NCI-H524 treated with DMSO at 0.1 percent for 48 hours (cell line): ENCODE measurements at regions not wholly inside any gene's neighbourhood (a gene's known extent, or its start where the extent isn't known, plus 50 kb on each side); places are given as distances from the start of the nearest gene placed in this dataset.
"Not testable (repeated sequence)": the region's sequence is repeated elsewhere in the genome, so short reads cannot be mapped to it uniquely, and the experiment has no call there.

Source experiments
- DNase-seq: peaks from one replicate; lab custom pipeline; 2025; lab: John Stamatoyannopoulos, UW

DNA sequence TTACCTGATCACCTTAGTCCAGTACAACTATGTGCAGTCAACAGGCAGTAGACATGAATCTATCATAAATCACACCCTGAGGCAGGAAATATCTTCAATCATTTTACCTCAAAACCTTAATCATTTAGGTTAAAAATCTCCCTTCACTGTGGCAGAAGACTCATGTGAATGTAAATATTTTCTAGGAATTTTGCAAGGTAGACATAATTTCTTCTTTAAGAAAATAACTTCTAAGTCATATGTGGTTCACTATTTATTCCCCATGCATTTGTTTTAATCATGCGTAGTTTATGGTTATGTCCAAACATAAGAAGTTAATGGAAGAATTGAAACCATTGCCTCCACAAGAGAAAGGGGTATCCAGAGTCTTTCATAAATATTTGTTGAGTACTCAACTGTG is 97.0 kb downstream of the HMHB1 start:
- no peak for DNase-seq

- no peak for DNase-seq
Measured at GRCh38 chr5:143913008-143913752, 101.2 kb downstream of the HMHB1 start.

- no peak for DNase-seq
Measured at GRCh38 chr5:143914756-143915155, 102.8 kb downstream of the HMHB1 start.

GRCh38 chr5:143916451-143916850 is 104.5 kb downstream of the HMHB1 start:
- no peak for DNase-seq

DNA sequence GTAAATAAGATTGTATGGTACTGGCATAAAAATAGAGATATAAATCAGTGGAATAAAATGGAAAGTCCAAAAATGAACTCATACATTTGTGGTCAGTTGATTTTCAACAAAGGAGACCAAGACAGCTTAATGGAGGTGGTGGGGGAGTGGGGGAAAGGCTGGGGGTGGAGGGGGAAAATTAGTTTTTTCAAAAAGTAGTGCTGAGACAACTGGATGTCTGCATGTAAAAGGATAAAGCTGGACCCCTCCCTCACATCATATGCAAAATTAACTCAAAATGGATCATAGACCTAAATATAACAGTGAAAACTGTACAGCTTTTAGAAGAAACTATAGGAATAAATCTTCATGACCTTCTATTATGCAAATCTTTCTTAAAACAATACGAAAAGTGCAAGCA is 107.0 kb downstream of the HMHB1 start:
- no peak for DNase-seq

- DNase-seq = no peak
Measured at GRCh38 chr5:143920772-143921171, 108.8 kb downstream of the HMHB1 start.

DNA sequence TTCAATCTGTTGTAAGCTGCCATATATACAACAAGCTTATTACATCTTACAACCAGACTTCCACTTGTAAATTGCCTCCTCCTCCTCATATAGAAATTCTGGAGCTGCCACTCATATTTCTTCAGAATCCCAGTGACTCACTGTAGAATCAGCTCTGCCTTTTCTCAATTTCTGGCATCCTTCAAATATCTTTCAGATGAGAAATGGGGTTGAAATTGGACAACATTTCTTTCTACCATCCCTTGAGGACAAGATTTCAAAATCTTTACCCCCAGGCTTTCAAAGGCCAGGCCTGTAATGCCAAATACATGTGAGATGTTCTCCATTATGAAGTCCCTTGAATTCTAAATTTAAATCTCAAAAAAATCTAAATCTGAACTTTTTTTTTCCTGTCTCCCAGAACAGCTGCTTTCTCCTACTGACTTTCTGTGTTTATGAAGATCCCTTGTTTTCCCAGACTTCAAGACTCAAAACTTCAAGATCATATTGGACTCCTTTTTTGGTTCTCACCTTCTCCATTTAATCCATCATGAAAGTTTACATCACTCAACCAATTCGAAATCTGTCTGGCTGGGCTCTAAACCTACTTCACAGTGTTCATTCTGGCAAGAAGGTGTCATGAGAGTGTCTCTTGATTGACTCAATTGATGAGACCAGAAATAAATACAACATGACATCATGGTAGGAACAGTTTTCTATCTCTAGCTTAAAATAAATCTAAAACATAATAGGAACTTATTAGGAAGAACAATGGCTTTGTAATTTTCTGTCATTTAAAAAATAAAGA is 109.8 kb downstream of the HMHB1 start:
- no peak for DNase-seq

GRCh38 chr5:143922718-143923117 is 110.8 kb downstream of the HMHB1 start:
- no peak for DNase-seq

DNA sequence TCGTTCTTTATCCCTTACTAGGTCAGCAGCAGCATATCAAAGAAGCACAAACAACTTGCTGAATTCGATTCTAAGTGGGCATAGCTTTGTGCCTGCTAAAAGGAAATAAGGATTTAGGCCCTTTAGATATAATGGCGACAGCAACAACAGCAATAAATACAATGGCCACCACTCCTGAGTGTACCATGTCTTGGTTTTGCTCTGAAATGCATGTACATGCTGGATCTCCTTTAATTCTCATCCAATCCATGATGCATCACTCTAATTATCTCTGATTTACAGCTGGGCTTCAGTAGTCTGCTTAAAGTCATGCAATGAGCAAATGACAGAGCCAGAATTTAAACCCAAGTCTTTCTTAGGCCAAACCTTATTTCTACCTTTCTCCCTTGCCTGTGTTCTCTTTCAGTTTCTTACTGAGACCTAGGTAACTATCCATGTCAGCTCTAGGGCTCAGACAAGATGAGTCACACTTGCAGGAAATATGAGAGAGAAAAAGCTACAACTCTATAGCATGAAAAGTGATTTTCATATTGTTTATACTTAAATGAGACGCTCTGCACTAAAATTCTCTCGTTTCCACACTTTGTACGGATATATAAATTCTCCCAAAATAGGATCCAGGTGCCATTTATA is 111.8 kb downstream of the HMHB1 start:
- DNase-seq = no peak

GRCh38 chr5:143924311-143924978 is 112.5 kb downstream of the HMHB1 start:
- DNase-seq = no peak

- DNase-seq = not testable (repeated sequence)
Measured at GRCh38 chr5:143924979-143925325, 113.0 kb downstream of the HMHB1 start.

DNA sequence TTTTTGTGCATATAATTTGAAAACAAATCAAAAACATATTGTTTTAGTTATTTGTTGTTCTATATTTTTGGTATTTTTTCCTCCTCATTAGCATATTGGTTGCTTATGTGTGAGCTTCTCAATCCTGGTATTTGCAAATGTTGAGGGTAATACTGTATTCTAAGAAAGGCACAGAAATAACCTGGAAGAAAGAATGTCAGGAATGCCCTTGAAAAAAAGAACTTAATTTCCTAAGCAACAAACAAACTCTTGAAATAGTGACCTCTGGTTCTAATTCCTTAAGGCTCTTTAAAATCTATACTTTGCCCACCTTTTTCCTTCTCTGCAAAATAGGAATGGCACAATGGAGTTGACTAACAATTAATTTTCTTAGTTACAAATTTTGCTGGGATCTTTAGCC is 117.5 kb downstream of the HMHB1 start:
- DNase-seq = no peak

- no peak for DNase-seq
Measured at GRCh38 chr5:143930561-143930960, 118.6 kb downstream of the HMHB1 start.

GRCh38 chr5:143931476-143931875 is 119.5 kb downstream of the HMHB1 start:
- no peak for DNase-seq

- DNase-seq = no peak
Measured at GRCh38 chr5:143931986-143932385, 120.0 kb downstream of the HMHB1 start.

DNA sequence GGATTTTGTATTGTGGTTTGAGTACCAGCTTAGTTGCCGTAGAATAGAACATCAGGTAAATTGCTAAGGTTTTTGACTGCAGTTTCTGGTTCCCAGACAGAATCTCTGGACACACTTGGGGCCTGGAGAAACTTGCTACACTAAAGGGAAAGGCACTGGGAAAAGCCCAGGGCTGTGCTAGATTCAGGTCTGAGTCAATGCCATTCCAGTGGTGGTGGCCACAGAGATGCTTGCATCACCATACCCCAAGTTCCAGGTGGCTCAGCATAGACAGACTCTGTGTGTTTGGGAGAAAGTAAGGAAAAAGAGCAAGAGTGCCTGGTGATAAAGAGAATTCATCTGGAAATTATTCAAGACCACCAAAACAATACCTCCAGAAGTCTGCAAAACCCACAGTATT is 120.6 kb downstream of the HMHB1 start:
- DNase-seq = no peak

DNA sequence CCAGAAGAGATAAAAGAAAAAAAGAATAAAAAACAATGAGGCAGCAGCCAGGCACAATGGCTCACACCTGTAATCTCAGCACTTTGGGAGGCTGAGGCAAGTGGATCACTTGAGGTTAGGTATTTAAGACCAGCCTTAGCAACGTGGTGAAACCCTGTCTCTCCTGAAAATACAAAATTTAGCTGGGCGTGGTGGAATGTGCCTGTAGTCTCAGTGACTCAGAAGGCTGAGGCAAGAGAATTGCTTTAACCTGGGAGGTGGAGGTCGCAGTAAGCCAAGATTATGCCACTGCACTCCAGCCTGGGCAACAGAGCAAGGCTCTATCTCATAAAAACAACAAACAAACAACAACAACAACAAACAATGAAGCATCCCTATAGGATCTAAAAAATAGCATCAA is 121.5 kb downstream of the HMHB1 start:
- DNase-seq = no peak

DNA sequence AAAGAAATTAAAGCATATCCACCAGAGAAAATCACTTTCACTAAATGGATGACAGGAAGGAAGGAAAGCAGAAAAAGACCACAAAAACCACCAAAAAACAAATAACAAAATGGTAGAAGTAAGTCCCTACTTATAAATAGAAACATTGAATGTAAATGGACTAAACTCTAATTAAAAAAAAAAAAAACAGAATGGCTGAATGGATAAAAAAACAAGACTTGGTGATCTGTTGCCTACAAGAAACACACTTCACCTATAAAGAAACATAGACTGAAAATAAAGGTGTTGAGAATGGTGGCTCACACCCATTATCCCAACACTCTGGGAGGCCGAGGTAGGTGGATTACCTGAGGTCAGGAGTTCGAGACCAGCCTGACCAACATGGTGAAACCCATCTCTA is 122.9 kb downstream of the HMHB1 start:
- DNase-seq = no peak

DNA sequence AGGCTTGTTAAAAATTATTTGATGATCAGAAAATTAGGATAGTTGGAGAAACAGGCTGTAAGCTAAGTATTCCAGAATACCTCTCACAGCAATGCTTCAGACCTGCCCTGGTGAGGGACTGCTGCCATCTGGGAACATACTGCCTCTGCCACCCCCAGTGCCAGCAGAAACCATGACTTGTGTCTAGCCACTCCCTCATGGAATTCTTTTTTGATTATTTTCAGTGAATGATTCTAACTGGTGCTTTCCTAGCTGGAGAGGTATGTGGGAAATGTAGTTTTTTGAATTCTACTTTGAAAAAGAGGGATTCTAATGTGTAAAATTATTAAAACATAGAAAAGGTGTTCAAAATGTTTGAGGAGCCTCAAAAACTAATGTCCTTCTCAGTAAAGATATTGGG is 126.3 kb downstream of the HMHB1 start:
- no peak for DNase-seq

DNA sequence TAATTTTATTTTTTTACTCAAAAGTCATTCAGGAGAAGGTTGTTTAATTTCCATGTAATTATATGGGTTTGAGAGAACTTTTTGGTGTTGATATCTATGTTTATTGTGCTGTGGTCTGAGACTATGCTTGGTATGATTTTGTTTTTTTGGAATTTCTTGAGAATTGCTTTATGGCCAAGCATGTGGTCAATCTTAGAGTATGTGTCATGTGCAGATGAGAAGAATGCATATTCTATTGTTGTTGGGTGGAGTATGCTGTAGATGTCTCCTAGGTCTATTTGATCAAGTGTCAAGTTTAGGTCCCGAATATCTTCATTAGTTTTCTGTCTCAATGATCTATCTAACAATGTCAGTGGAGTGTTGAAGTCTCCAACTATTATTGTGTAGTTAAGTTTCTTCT is 134.9 kb downstream of the HMHB1 start:
- DNase-seq = no peak

DNA sequence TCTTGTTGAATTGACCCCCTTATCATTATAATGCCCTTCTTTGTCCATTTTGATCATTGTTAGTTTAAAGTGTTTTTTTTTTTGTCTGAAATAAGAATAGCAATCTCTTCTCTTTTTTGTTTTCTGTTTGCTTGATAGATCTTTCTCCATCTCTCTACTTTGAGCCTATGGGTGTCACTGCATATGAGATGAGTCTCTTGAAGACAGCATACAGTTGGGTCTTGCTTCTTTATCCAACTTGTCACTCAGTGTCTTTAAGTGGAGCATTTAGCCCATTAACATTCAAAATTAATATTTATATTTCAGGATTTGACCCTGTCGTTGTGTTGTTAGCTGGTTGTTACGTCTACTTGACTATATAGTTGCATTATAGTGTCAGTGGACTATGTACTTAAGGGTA is 135.4 kb downstream of the HMHB1 start:
- no peak for DNase-seq

DNA sequence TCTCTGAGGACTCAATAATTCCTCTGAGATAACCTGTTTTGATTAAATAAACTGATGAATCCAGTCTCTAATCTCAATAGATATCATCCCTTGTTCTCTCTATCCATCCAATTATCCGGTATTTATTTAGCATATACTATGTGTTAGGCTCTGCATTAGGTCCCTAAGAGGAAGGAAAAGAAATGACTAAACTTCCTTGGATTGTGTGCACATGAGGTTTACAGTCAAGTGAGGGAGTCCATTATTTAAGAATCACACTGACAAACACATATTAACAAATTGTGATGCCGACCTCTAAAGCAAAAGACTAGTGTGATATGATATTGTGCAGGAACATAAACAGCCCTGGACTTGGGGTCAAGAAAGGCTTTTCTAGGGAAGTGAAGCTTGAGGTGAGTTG is 140.8 kb downstream of the HMHB1 start:
- no peak for DNase-seq

DNA sequence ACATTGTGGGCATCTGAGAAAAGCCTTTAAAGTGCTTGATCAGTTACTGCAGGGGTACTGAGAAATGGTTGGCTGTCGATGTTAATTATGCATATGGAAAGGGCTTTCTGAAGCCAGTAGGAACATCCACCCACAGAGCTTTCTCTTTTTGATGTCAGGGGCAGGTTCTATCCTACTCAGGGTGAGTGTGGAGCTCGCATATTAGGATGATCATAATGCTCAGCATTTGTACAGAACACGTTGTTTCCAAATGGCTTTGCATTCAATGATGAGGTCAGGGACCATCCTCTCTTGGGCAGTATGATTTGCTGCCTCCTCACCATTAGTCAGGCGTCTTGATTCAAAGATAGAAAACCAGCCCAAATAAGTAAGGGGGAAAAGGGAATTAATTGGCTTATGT is 141.9 kb downstream of the HMHB1 start:
- DNase-seq = no peak
